Mucosa of descending colon (tissue), 3 donors: ENCODE measurements at regions not wholly inside any gene's neighbourhood (a gene's known extent, or its start where the extent isn't known, plus 50 kb on each side); places are given as distances from the start of the nearest gene placed in this dataset.

Source experiments
- ATAC-seq: fragments of 200-7000 bp; cut with Tn5 transposase; one replicate; pipeline ENCODE4 v1.9.1; 2020; ENCODE audit warnings: mild to moderate bottlenecking, moderate library complexity
- DNase-seq, 3 donors: peaks; one replicate each; pipeline ENCODE4 v3.0.0-alpha.2; 2020
- H3K36me3 ChIP-seq: fragments of 200-600 bp; one replicate; pipeline ENCODE4 v1.8.0; 2021; ENCODE audit warnings: low read depth, mild to moderate bottlenecking
- H3K4me1 ChIP-seq: fragments of 200-600 bp; one replicate; pipeline ENCODE4 v1.8.0; 2021; ENCODE audit warnings: low read depth, mild to moderate bottlenecking
- H3K4me3 ChIP-seq: fragments of 200-600 bp; one replicate; pipeline ENCODE4 v1.8.0; 2021; ENCODE audit warnings: mild to moderate bottlenecking
- H3K9me3 ChIP-seq: fragments of 200-600 bp; one replicate; pipeline ENCODE4 v1.8.0; 2021; ENCODE audit warnings: mild to moderate bottlenecking
- CTCF ChIP-seq: fragments of 200-600 bp; IDR thresholded peaks from one replicate; pipeline ENCODE4 v1.8.0; 2022; ENCODE audit warnings: antibody characterized with exemption, mild to moderate bottlenecking
- intact Hi-C, 2 donors: fragments of 100-400 bp; cut with DNase I in 1 of 2; cut with micrococcal nuclease in 1 of 2; formaldehyde crosslinking; loops; one replicate each; pipeline versions ENCODE4 v1.11.0 to v1.11.1; 2022; cut with DNase I, micrococcal nuclease
- donor health status: DM: no; HTN: no; CAD: no; lungs with moderate emphysema.
- donor health status: DM: no; HTN: no; CAD: no.
- donor health status: DM: no; HTN: yes; CAD: no.

DNA sequence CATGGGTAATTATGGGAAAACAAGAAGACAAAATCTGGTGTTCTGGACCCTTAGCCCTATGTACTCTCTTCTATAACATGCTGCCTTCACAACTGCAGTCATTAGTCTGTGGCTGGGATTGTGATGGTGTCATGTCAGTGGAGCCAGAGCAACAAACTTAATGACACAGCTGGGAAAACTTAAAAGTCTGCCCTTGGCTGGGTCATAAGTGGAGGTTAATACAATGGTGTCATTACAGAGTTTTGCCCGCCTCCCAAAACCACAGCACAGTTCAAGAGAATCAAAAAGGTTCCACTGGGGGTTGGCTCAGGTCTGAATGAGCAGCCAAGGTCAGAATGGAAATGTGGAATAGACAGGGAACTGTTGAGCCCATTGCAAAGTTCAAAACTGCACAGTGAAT is 455.7 kb upstream of the PIK3C3 start:
- H3K4me1 ChIP-seq, result no peaks in the 10 kb centered on the region
- no peaks in the 10 kb centered on the region for H3K9me3 ChIP-seq
- TF ChIP-seq CTCF, result no peak
- no peak for DNase-seq
- no peaks in the 10 kb centered on the region for H3K36me3 ChIP-seq
- no peak for ATAC-seq
- intact Hi-C loops, result no loop called here
- no peak overlapping the region for H3K4me3 ChIP-seq

DNA sequence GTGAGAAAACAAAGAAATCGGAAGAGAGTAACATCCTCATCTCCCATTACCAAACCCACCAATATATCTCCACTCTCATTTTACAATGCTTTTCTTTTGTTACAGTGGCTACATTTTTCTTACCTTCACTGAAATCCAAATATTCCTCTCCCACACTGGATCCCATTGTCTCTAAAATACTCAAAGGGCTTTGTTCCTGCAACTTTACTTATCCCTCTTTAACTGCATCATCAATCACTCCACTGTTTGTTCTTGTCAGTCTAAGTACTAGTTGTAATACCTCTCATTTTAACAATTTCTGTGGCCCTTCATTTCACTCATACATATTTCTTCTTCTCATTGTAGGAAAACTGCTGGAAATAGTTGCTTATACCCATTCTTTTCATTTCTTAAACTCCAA is 464.2 kb upstream of the PIK3C3 start:
- ATAC-seq, result no peak
- Histone ChIP-seq H3K4me3 (no peak overlapping the region), H3K9me3 (no peaks in the 10 kb centered on the region), H3K4me1 (no peaks in the 10 kb centered on the region), H3K36me3 (no peaks in the 10 kb centered on the region)
- DNase-seq, result no peak
- TF ChIP-seq CTCF, result no peak
- intact Hi-C loops, result no loop called here

- TF ChIP-seq CTCF, result no peak
- H3K4me3 ChIP-seq, result no peak overlapping the region
- no peaks in the 10 kb centered on the region for H3K9me3 ChIP-seq
- no peaks in the 10 kb centered on the region for H3K36me3 ChIP-seq
- no peaks in the 10 kb centered on the region for H3K4me1 ChIP-seq
- ATAC-seq (no peak), DNase-seq (no peak)
- intact Hi-C loops, result no loop called here
Measured at GRCh38 chr18:41486575-41486974, 468.5 kb upstream of the PIK3C3 start.

DNA sequence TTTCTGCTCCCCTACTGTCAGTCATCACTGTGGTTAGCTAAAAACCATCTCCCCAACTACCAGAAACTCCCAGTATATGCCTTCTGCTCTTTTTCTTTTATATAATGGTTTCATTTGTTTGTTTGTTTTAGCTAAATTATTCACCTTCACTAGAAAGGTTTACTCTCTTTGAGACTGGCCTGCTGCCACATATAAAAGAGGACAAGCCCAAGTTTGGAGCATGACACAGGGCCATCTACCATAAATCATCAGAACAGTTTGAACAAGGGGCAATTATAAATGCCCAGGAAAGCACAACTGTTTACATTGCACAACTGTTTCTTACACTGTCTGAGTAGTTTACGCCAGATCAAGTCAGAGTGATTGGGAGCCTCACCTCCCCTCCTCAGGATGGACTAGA is 471.0 kb upstream of the PIK3C3 start:
- Histone ChIP-seq H3K4me3 (no peak overlapping the region), H3K4me1 (no peaks in the 10 kb centered on the region), H3K9me3 (no peaks in the 10 kb centered on the region), H3K36me3 (no peaks in the 10 kb centered on the region)
- intact Hi-C loops, result no loop called here
- DNase-seq (no peak), ATAC-seq (no peak)
- TF ChIP-seq CTCF, result no peak

DNA sequence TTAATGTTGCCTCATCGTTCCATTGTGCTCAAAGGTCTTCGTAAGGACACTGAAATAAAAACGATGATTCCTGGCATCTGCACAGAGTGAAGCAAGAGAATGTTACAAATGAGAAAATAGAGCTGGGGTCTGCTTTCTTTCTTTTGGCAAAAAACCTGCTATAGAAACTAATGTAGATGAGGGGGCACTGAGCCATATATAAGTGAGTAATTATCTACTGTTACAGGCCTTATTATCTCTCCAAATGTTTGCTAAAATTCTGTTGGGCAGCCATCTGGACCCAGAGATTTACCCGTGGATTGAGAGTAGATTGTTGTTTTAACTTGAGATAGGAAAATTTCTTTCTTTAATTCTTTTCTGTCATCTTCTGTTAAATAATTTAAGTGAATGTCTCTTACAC is 472.5 kb upstream of the PIK3C3 start:
- Histone ChIP-seq H3K9me3 (no peaks in the 10 kb centered on the region), H3K4me1 (no peaks in the 10 kb centered on the region), H3K36me3 (no peaks in the 10 kb centered on the region), H3K4me3 (no peak overlapping the region)
- no peak for TF ChIP-seq CTCF
- DNase-seq (no peak), ATAC-seq (no peak)
- intact Hi-C loops, result no loop called here

- no peak overlapping the region for H3K4me3 ChIP-seq
- no peaks in the 10 kb centered on the region for H3K9me3 ChIP-seq
- no peaks in the 10 kb centered on the region for H3K36me3 ChIP-seq
- no peak for ATAC-seq
- no peak for DNase-seq
- H3K4me1 ChIP-seq, result no peaks in the 10 kb centered on the region
- TF ChIP-seq CTCF, result no peak
- intact Hi-C loops, result no loop called here
Measured at GRCh38 chr18:41466436-41467160, 488.4 kb upstream of the PIK3C3 start.
